SK-N-SH treated with all-trans-retinoic acid at 6 μM for 48 hours (cell line): ENCODE measurements at regions not wholly inside any gene's neighbourhood (a gene's known extent, or its start where the extent isn't known, plus 50 kb on each side); places are given as distances from the start of the nearest gene placed in this dataset.

Experiments used
- ZC3H10 ChIP-seq: fragments of 250-450 bp; sonication (Bioruptor Pico); IDR thresholded peaks from 2 replicates; pipeline ENCODE4 v1.5.1; 2021; ENCODE audit warnings: mild to moderate bottlenecking, moderate library complexity
- ZNF70 ChIP-seq: fragments of 450-650 bp; formaldehyde crosslinking; IDR thresholded peaks from 2 replicates; pipeline ENCODE4 v1.5.0; 2020; ENCODE audit warnings: mild to moderate bottlenecking, moderate library complexity
- TF ChIP-seq, protein P1 (sequence below): fragments of 250-450 bp; sonication (Bioruptor Pico); IDR thresholded peaks from 2 replicates; pipeline ENCODE4 v1.8.0; 2021; ENCODE audit warnings: low read depth, mild to moderate bottlenecking, moderate library complexity, borderline replicate concordance

DNA sequence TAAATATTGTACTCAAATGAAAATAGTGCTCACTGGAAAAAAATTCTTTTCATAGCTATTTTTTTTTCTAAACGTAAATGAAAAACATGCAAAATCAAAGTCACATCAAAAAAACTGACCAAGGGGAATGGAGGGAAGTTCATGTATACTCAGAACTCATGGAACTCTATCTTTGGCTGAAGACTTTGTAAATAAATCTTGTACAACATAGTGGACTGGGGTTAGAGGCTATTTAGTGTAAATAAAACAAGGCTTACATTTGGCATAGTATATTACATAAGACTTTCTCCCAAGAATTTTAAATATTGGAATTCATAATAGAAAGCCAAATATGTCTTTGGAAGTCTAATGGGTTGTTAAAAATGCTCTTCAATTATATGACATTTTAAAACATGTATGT is 59.8 kb upstream of the PDE5A start:
- TF ChIP-seq, protein P1, sequence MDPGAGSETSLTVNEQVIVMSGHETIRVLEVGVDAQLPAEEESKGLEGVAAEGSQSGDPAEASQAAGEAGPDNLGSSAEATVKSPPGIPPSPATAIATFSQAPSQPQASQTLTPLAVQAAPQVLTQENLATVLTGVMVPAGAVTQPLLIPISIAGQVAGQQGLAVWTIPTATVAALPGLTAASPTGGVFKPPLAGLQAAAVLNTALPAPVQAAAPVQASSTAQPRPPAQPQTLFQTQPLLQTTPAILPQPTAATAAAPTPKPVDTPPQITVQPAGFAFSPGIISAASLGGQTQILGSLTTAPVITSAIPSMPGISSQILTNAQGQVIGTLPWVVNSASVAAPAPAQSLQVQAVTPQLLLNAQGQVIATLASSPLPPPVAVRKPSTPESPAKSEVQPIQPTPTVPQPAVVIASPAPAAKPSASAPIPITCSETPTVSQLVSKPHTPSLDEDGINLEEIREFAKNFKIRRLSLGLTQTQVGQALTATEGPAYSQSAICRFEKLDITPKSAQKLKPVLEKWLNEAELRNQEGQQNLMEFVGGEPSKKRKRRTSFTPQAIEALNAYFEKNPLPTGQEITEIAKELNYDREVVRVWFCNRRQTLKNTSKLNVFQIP (CRISPR knock-in tag), result no peak
- no peak for TF ChIP-seq ZNF70
- TF ChIP-seq ZC3H10, result no peak
